ENCODE measurements at regions not wholly inside any gene's neighbourhood (a gene's known extent, or its start where the extent isn't known, plus 50 kb on each side); places are given as distances from the start of the nearest gene placed in this dataset.
"Not testable (repeated sequence)": the region's sequence is repeated elsewhere in the genome, so short reads cannot be mapped to it uniquely, and the experiment has no call there.

- no peaks in the 10 kb centered on the region for H3K4me1 ChIP-seq (replicated peaks in 1 of 2)
- intact Hi-C loops (cut with DNase I): no loop called here
- H3K4me3 ChIP-seq: no peak overlapping the region
- H3K27ac ChIP-seq: no peak overlapping the region
- 71 to 72% (median 72%) methylated on average over 7 to 25 of the region's 25 CpGs for WGBS, 4 donors
- H3K36me3 ChIP-seq (replicated peaks in 1 of 2): no peaks in the 10 kb centered on the region
- DNase-seq: no peak
- TF ChIP-seq POLR2A (IDR thresholded peaks at IDR 0.05) (no peak), CTCF (IDR thresholded peaks at IDR 0.05) (no peak)
- H3K9me3 ChIP-seq (replicated peaks in 1 of 3): no peaks in the 10 kb centered on the region
- no peaks in the 10 kb centered on the region for H3K27me3 ChIP-seq
These were observed 374.1 kb downstream of the ADGRD1 start for GRCh38 chr12:131327521-131328488.

GRCh38 chr12:131328861-131329845, 375.4 kb downstream of the ADGRD1 start:
- H3K27ac ChIP-seq; H3K4me3 ChIP-seq; H3K36me3 ChIP-seq (replicated peaks in 1 of 2); H3K4me1 ChIP-seq (replicated peaks in 1 of 2); intact Hi-C loops (cut with DNase I); DNase-seq; H3K9me3 ChIP-seq (replicated peaks in 1 of 3); H3K27me3 ChIP-seq: not testable (repeated sequence)
- 76 to 79% (median 79%) methylated on average over 23 to 28 of the region's 28 CpGs for WGBS, 4 donors

GRCh38 chr12:131330106-131330815, 376.6 kb downstream of the ADGRD1 start:
- H3K9me3 ChIP-seq (replicated peaks in 1 of 3): no peaks in the 10 kb centered on the region
- intact Hi-C loops (cut with DNase I): no loop called here
- H3K4me1 ChIP-seq (replicated peaks in 1 of 2): no peaks in the 10 kb centered on the region
- H3K27me3 ChIP-seq: no peaks in the 10 kb centered on the region
- TF ChIP-seq CTCF (IDR thresholded peaks at IDR 0.05) (no peak), POLR2A (IDR thresholded peaks at IDR 0.05) (no peak)
- no peak overlapping the region for H3K4me3 ChIP-seq
- DNase-seq: no peak
- H3K27ac ChIP-seq: no peak overlapping the region
- 73 to 85% (median 81%) methylated on average over 9 of the region's 9 CpGs for WGBS, 4 donors
- H3K36me3 ChIP-seq (replicated peaks in 1 of 2): no peaks in the 10 kb centered on the region

- no peak overlapping the region for H3K27ac ChIP-seq
- no peaks in the 10 kb centered on the region for H3K9me3 ChIP-seq (replicated peaks in 1 of 3)
- H3K4me3 ChIP-seq: no peak overlapping the region
- intact Hi-C loops (cut with DNase I): no loop called here
- no peaks in the 10 kb centered on the region for H3K27me3 ChIP-seq
- TF ChIP-seq POLR2A (IDR thresholded peaks at IDR 0.05) (no peak), CTCF (IDR thresholded peaks at IDR 0.05) (no peak)
- H3K4me1 ChIP-seq (replicated peaks in 1 of 2): no peaks in the 10 kb centered on the region
- no peak for DNase-seq
- WGBS, 4 donors: 67 to 74% (median 69%) methylated on average over 2 of the region's 2 CpGs
- no peaks in the 10 kb centered on the region for H3K36me3 ChIP-seq (replicated peaks in 1 of 2)
These were observed 377.5 kb downstream of the ADGRD1 start for GRCh38 chr12:131331148-131331750.

Measured in adrenal gland (tissue), 9 donors.